DMS53 treated with DMSO at 0.1 percent for 48 hours (cell line): ENCODE measurements at regions not wholly inside any gene's neighbourhood (a gene's known extent, or its start where the extent isn't known, plus 50 kb on each side); places are given as distances from the start of the nearest gene placed in this dataset.

Experiments used
- DNase-seq: peaks from one replicate; lab custom pipeline; 2025; ENCODE audit not compliant: unreplicated experiment; lab: John Stamatoyannopoulos, UW

GRCh38 chr22:49178246-49179005 lies 649.2 kb downstream of the BRD1 start:
- DNase-seq = no peak

GRCh38 chr22:49177666-49178065 lies 650.0 kb downstream of the BRD1 start:
- DNase-seq = no peak

GRCh38 chr22:49176956-49177355 lies 650.7 kb downstream of the BRD1 start:
- DNase-seq = no peak

- DNase-seq = no peak
Measured at GRCh38 chr22:49170053-49170452, 657.6 kb downstream of the BRD1 start.

DNA sequence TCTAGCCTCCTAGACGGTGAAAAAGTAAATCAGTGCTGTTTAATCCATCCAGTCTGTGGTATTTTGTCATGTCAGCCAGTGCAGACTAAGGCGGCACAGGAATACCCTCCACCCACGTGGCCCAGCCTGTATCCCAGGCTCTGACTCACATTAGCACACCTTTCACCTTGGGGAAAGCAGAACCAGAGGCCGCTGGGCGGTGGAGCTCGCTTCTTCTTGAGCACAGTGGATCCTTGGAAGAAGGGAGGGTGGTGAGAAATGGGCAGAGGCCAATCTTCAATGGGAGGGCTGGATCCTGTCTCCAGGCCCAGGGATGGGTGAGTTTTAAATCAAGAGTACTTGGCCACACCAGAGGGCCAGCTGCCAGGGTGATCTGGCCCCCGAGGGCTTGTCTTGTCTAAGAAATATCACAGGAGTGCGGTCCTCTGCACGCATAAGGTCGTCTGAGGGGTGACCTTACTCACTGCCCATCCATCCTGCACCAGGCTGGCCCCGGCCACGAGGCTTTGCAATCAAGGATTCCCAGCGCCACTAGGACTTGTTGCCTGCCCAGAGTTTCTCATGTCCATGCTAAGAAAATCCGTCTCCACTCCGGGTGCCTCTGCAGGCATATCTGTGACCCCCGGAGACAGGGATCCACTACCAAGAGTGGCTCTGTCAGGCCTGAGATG lies 658.5 kb downstream of the BRD1 start:
- no peak for DNase-seq

DNA sequence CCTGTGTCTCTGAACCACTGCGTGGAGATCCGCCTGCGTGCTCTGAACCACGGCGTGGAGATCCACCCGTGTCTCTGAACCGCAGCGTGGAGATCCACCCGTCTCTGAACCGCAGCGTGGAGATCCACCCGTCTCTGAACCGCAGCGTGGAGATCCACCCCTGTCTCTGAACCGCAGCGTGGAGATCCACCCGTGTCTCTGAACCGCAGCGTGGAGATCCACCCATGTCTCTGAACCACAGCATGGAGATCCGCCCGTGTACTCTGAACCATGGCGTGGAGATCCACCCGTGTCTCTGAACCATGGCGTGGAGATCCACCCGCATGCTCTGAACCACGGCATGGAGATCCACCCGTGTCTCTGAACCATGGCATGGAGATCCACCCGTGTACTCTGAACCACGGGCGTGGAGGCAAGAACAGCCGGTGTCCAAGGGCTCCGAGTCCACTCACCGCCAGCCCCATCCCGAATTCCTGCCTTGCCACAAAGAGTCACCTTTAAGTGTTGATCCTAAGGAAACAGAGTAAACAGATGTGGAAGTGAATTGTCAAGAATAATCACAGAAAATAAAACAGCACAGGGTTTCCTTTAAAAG lies 659.4 kb downstream of the BRD1 start:
- no peak for DNase-seq

GRCh38 chr22:49166746-49167145 lies 660.9 kb downstream of the BRD1 start:
- no peak for DNase-seq

DNA sequence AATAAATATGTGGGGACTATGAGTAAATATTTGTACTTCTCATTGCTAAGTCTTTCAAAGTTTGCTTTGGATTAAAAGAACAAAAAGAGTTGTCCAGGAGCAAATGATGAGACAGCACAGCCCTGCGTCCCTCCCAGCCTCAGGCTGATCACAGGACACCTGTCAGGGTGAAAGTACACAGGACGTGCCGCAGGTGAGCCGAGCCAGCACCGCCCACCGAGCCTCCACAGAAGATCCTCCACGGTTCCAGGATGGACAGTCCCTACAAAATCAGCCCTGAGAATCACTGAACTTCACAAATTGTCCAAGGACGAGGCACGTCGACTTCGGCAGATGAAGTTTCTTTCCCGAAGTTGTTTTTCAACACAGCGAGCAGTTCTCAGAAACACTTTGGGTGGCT lies 661.5 kb downstream of the BRD1 start:
- DNase-seq = no peak

- DNase-seq = no peak
Measured at GRCh38 chr22:49164773-49165320, 662.8 kb downstream of the BRD1 start.

DNA sequence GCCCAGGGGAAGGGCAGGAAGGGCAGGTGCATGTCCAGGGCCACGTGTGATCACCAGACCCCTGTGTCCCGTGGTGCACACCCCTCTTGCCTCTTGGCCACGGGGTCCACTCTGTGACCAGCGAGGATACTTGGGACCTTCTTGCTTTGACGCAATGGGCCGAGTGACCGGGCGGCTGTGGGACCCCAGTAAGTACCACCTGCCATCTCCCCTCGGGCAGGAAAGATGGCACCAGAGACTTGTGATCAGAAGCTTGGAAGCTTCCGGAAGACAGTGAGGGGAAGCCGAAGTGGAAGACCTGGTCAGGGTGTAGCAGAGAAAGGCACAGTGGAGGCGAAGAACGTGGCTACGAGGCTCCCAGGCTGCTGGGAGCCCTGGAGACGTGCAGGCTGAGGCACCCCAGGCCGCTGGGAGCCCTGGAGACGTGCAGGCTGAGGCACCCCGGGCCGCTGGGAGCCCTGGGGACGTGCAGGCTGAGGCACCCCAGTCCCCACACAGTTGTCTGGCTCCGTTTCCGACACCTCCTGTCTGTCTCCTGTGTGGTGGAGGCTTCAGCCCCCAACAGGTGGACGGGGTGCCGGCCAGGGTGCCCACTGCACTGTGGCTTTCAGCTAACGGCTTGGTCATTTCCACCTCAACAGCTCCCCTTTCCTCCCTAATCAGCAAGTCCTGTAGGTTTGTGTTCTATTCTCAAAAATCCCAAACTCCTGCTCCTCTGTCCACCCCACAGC lies 663.5 kb downstream of the BRD1 start:
- DNase-seq = no peak

DNA sequence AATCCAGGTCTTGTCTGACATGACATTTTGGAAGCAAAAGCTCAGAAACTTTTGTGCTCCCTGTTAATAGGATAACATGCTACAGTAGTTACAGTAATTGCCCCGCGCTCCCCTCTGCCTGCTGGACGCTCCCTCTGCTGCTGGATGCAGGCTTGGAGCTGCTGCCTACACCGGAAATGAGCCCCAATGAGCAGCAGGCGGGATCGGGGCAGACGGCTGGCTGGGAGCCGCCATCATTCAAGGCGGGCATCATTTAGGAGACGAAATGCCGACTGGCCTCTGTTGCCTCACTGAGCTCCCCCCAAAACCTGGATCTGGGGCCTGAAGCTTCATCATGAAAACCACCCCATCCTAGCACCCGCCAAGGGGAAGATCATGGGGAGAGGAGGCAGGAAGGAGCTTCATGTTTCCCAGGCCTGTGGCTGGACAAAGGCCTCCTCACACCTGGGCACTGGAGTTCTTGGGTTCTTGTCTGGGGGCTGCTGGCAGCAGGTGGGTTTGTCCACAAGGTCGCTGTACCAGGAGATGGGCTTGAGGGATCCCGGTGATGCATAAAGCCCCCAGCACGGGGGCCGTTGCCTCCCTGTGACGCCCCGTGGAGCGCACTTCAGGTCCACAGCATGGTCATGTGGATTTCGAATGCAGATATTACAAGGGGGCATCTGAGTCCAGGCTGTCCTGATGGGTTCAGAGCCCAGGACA lies 664.3 kb downstream of the BRD1 start:
- no peak for DNase-seq

- DNase-seq = no peak
Measured at GRCh38 chr22:49162841-49163240, 664.8 kb downstream of the BRD1 start.

- DNase-seq = no peak
Measured at GRCh38 chr22:49161002-49161850, 666.4 kb downstream of the BRD1 start.

DNA sequence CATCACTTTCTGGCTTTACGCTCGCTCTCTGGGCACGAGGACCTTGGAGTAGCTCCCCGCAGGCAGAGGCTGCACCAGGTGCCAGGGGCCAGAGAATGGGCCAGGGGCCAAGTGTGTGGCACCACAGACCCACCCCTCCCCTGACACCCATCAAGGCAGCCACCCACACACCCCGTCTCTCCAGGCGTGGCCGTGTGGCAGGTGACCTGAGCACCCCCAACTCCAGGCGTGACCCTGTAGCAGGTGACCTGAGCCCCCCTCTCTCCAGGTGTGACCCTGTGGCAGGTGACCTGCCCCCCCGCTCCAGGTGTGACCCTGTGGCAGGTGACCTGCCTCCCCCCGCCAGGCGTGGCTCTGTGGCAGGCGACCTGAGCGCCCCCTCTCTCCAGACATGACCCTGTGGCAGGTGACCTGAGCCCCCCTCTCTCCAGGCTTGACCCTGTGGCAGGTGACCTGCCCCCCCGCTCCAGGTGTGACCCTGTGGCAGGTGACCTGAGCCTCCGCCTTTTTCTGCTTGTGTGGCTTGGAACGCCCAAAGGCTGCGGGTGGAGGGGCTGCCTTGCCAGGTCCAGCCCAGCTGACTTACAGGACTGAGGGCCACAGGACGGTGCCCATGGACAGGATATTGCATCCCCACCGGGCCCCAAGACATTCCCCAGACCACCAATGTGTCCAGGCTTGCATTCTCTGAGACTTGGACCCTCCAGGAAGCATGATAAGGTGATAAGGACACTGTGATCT lies 667.2 kb downstream of the BRD1 start:
- no peak for DNase-seq

DNA sequence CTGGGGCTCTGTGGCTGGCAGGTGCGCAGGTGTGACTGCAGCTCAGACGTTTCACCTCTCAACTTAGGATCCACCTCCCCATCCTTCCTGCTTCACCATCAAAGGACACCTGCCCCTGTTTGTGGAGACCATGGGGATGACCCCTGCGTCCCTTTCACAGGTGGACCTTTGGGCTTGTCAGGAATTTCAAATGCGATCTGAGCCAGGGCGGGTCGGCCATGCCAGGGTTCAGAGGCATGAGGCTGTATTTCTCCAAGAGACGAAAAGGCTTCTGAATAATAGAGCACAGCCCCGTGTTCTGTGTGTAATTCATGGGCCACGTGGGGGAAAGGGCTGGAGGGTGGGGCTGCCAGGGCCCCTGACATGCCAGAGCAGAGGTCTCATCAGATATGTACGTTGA lies 668.0 kb downstream of the BRD1 start:
- no peak for DNase-seq

GRCh38 chr22:49158741-49159564 lies 668.7 kb downstream of the BRD1 start:
- DNase-seq = no peak

DNA sequence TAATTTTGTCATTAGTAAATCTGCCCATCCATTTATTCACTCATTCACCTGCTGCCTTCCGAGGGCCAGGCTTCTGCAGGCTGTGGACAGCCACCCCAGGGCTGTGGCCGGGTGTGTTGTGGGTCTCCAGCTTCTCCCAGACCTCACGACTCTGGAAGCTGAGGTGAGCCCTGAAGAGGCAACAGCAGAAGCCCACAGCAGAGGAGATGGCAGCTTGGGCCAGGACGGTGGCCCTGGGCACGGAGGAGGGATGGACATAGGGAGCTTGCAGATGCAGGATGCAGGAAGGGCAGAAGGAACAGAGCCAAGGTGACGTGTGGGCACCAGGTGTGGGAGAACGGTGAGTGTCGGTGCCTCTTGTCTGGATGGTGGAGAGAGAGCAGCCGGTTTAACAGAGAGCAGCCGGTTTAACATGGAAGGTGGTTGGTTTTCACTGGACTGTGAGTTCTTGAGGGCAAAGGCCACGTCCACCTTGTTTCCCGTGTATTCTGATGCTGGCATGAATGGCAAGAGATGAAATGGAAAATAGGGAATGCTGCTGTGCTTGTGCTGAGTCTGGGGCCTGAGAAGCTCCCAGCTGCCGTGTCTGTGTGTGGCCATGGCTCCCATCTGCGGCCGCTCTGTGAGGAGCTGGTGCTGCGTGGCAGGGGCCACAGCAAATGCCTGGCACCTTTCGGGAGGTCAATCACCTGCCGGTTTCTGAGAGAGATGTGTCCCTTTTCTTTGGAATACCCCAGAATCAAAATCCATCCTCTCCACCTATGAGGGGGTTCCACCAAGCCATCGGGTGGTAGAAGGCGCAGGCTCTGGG lies 669.9 kb downstream of the BRD1 start:
- no peak for DNase-seq
